GM12873 (cell line): ENCODE measurements at regions not wholly inside any gene's neighbourhood (a gene's known extent, or its start where the extent isn't known, plus 50 kb on each side); places are given as distances from the start of the nearest gene placed in this dataset.

Experiments used
- CTCF ChIP-seq: IDR thresholded peaks from 2 replicates; pipeline ENCODE4 v1.5.1; 2012; ENCODE audit warnings: low read depth, mild to moderate bottlenecking, moderate library complexity, low read length, control low read depth; ENCODE audit not compliant: insufficient read depth; ENCODE audit errors: missing control alignments

DNA sequence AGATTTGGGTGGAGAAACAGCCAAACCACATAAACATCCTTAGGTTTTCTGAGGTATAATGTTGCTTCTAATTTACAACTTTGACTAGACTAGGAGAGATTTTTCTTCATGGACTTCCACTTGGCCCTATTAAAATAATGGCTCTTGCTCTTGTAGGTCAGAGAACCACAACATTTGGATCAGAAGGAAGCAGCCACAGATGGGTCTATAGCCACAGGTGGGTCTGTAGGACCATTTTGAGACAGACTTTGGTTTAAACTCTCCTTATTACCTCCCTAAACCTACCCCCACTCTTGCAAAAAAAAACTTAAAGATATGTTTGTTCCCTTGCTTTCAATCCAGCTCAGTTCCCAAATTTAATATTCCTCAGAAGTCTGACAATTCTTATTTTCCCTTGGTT lies 1260.8 kb downstream of the GATA3 start:
- TF ChIP-seq CTCF, result no peak

GRCh38 chr10:9331583-9332008 lies 1277.1 kb downstream of the GATA3 start:
- TF ChIP-seq CTCF, result peak; percentile 62

- TF ChIP-seq CTCF, result no peak
Observed at GRCh38 chr10:9334270-9334669, 1279.8 kb downstream of the GATA3 start.

DNA sequence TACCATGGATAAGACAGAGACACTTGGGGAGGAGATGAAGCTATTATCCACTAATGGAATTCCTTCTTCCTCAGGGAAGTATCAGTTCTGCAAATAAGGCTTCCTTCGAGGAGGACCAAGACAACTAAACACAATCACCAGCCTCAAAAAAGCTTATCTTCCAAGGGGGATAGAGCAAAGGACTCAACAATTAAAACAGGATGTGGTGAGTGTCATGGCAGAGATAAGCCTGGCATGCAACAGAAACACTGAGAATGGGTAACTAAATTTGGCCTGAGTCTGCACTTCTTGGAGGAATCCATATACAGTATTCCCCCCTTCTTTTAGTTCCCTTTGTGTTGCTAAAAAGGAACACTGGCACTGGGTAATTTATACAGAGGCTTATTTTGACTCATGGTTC lies 1285.2 kb downstream of the GATA3 start:
- TF ChIP-seq CTCF, result no peak

DNA sequence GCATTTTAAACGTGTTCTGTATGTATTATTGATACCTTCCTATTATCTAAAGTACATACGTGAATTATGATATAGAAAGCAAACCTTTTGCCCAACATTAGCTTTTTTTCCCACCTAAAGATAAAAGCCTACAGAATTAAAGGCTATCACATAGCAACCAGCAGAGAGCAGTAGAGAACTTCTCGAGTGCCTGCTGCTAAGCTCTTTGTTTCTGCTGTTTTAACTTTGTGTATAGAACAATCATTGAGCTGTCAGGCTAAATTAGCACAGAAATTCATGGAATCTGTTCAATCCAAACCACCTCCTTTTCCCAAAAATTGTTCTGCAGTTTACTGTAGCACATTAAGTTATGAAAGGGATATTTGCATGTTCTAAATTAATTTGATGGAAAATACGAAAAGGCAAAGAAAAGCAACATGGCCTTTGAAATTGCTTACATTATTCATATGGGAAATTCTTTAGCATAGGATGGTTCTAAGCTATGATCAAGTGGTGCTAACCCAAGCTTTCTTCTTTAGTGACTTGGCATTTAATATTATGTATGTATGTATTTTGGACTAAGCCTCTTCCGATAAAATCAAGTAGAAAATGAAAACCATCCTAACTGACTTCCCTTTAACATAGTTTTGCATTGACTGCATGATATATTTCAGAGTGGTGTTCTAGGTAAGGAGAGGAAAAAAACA lies 1288.5 kb downstream of the GATA3 start:
- TF ChIP-seq CTCF, result peak; percentile 66

GRCh38 chr10:9357471-9357870 lies 1303.0 kb downstream of the GATA3 start:
- TF ChIP-seq CTCF, result no peak

DNA sequence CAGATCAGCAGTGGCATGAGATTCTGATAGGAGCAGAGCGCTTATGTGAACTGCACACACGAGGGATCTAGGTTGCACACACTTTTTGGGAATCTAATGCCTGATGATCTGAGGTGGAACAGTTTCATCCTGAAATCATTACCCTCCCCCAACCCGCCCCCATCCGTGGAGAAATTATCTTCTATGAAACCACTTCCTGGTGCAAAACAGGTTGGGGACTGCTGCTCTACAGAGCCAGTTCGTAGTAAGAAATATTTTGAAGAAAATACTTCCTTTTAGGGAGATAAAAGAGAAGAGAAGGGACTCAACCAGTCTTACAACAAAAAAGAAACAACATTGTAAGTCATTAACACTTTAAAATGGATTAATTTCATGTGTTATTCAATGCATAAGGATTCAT lies 1308.2 kb downstream of the GATA3 start:
- TF ChIP-seq CTCF, result no peak
